ENCODE measurements at regions not wholly inside any gene's neighbourhood (a gene's known extent, or its start where the extent isn't known, plus 50 kb on each side); places are given as distances from the start of the nearest gene placed in this dataset.
"Not testable (repeated sequence)": the region's sequence is repeated elsewhere in the genome, so short reads cannot be mapped to it uniquely, and the experiment has no call there.

- DNase-seq (ENCODE audit: low read depth): no peak
Measured at GRCh38 chrX:35622040-35622439, 176.1 kb upstream of the MAGEB16 start.

- no peak for DNase-seq (ENCODE audit: low read depth)
Measured at GRCh38 chrX:35622601-35623000, 175.5 kb upstream of the MAGEB16 start.

GRCh38 chrX:35625714-35626113 is 172.4 kb upstream of the MAGEB16 start:
- no peak for DNase-seq (ENCODE audit: low read depth)

GRCh38 chrX:35626124-35626523 is 172.0 kb upstream of the MAGEB16 start:
- no peak for DNase-seq (ENCODE audit: low read depth)

DNA sequence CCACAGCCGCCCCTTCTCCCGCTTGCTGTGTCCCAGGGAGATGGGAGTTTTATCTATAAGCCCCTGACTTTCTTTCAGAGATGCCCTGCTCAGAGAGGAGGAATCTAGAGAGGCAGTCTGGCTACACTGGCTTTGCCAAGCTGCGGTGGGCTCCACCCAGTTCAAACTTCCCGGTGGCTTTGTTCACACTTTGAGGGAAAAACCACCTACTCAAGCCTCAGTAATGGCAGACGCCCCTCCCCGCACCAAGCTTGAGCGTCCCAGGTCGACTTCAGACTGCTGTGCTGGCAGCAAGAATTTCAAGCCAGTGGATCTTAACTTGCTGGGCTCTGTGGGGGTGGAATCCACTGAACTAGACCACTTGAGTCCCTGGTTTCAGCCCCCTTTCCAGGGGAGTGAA is 162.2 kb upstream of the MAGEB16 start:
- DNase-seq (ENCODE audit: low read depth): not testable (repeated sequence)

DNA sequence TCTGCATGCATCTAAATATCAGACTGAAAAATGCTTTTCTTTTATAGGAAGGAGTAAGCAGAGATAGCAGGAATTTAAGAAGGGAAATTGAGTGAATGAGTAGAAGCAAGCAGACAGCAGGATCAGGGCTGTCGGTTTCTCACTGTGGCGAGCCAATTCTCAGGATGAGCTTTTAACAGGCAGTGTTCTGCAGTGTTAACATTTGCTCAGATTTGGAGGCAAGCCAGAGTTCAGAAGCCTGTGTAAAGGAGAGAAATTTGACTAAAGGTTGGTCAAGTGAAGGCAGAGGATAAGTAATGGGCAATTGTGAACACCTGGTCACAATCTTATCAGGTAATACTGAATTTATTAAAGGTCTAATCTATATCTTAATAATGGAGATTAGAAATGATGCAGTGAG is 133.3 kb upstream of the MAGEB16 start:
- DNase-seq (ENCODE audit: low read depth): no peak

DNA sequence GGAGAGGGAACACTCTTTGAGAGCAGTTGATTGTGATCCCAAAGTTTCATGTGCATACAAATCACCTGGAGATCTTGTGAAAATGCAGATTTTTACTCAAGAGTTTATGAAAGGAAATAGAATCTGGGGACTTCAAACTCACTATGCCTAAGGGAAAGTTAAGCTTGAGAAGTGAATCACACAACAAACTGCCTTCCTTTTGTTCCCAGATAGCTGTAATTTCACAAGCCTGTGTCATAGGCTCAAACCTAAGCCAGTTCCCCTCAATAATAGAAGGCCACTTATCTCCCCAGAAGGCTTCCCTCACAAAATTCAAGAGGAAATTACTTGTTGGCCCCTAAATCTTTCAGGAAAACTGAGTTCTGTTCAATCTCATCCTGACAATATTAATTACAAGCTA is 132.8 kb upstream of the MAGEB16 start:
- DNase-seq (ENCODE audit: low read depth): no peak

DNA sequence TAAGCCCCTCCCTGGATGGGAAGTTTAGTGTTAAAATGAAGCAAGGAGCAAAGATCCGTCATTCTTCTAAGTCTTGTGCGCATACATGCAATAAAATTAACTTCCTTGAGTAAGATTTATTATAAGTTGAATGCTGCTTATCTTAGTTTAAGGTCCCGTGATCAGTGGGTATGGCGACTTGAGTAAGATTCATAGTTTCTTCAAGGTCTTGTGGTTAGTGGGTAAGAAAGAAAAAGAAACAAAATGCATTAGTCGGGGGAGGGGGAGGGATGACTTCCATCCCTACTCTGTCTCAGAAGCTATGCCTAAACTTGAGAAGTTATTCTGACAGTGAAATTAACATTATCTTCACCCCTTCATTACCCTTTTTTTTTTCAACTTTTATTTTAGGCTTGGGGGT is 127.3 kb upstream of the MAGEB16 start:
- DNase-seq (ENCODE audit: low read depth): no peak

- DNase-seq (ENCODE audit: low read depth): no peak
Measured at GRCh38 chrX:35675151-35675550, 123.0 kb upstream of the MAGEB16 start.

DNA sequence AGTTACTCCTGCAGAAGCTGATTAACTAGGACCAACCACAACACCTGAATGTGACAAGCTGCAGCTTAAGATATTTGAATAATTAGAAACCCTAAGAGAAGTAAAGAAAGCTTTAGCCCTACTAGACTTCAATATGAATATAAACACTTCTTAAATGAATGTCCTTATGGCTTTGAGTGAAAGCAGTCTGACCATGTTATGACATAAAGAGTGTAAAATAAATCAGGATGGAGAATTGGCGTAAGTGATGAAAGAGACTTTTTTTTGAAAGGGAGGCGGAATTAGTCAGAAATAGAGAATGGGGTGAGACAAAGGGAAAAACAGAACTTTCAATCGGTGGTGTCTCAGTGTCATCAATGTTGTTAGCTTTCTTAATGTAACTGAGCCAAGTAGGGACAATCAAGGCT is 117.2 kb upstream of the MAGEB16 start:
- no peak for DNase-seq (ENCODE audit: low read depth)

DNA sequence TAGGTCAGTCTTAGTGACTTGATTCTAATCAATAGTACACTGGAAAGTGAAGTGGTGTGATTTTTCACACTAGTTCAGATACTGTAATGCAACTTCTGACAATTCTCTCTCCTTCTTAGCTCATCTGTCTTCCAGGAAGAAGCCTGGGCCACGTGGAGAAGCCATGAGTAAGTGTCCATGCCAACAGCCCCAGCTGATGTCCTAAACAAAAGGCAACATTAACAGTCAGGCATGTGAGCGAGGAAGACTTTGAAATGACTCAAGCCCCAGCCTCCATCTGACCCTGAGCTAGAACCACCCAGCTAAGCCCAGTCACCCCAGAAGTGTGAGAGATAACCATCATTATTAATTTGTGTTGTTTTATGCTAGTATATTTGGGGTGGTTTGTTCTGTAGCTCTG is 115.7 kb upstream of the MAGEB16 start:
- no peak for DNase-seq (ENCODE audit: low read depth)

- no peak for DNase-seq (ENCODE audit: low read depth)
Measured at GRCh38 chrX:35696760-35697234, 101.3 kb upstream of the MAGEB16 start.

DNA sequence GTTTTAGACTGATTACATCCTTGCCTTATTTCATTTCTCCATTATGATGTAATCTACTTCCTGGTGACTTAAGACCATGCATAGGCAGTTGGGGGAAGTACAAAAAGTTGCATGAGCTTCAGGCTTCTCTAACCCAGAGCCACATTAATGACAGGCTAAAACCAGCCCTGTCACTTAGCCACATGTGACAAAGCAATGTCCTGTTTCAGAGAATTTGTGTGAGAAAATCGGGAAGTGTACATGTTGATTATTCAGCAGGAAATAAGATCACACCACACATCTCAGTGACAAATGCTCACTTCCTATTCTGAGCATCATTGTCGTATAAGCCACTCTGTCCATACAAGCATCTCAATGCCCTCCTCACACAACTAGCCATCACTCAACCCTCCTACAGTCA is 98.5 kb upstream of the MAGEB16 start:
- no peak for DNase-seq (ENCODE audit: low read depth)

- no peak for DNase-seq (ENCODE audit: low read depth)
Measured at GRCh38 chrX:35700121-35700520, 98.0 kb upstream of the MAGEB16 start.

DNA sequence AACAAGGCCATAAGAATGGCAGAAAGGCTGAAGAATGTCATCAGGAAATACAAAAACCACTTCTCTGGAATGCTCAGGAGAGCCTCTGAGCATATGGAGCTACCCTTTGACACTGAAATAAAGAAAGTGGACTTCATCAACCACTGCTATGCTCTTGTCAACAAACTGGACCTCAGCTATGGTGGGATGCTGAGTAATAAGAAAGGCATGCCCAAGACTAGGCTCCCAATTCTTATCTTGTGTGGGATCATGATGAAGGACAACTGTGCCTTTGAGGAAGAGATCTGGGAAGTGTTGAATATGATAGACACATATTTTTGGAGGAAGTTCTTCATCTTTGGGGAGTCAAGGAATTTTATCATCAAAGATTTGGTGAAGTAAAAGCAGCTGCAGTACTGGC is 86.9 kb upstream of the MAGEB16 start:
- DNase-seq (ENCODE audit: low read depth): peak; percentile 0

DNA sequence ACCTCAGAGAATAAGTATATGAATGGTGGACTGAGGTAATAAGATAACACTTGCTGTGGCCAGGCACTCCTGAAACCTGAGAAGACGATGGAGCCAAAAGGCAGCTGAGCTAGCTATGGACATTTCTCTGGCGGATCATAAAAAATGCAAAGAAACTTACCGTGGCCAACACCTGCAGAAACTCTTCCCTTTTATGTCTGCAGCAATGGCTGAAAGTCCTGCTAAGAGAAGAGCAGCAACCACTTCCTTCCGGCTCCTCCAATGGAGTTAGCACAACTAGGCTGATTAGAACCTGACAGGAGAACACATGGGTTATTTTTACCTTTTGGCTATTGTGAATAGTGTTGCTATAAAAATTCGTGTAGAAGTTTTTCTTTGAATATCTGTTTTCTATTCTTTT is 76.0 kb upstream of the MAGEB16 start:
- no peak for DNase-seq (ENCODE audit: low read depth)

- DNase-seq (ENCODE audit: low read depth): peak; percentile 6
Measured at GRCh38 chrX:35726176-35726575, 72.0 kb upstream of the MAGEB16 start.

GRCh38 chrX:35728481-35728880 is 69.7 kb upstream of the MAGEB16 start:
- DNase-seq (ENCODE audit: low read depth): no peak

GRCh38 chrX:35733879-35734278 is 64.3 kb upstream of the MAGEB16 start:
- DNase-seq (ENCODE audit: low read depth): no peak

DNA sequence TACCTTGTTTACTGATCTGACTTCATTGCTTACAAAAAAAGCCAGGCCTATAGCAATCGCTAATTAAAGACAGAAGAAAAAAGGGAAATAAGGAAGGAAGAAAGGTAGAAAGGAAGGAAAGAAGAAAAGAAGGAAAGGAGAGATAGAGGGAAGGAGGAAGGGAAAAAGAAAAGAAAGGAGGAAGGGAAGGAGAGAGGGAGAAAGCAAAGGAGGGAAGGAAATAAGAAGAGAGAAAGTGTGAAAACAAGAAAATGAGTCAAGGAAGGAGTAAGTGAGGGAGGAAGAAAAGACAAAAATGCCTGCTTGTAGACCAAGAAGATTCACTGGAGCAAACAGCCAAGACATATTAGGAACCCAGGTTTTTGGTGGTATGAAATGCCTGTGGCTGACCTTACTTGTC is 57.0 kb upstream of the MAGEB16 start:
- no peak for DNase-seq (ENCODE audit: low read depth)

GRCh38 chrX:35743331-35743730 is 54.8 kb upstream of the MAGEB16 start:
- DNase-seq (ENCODE audit: low read depth): no peak
